AG10803 (cell line): ENCODE measurements at regions not wholly inside any gene's neighbourhood (a gene's known extent, or its start where the extent isn't known, plus 50 kb on each side); places are given as distances from the start of the nearest gene placed in this dataset.
A peak's percentile ranks its signal among the peaks of the same experiment; 100 is the strongest.

Experiments used
- DNase-seq: peaks from one replicate; pipeline ENCODE4 v3.0.0; 2010; ENCODE audit warnings: low read depth
- H3K4me3 ChIP-seq: 2 replicates; pipeline ENCODE4 v1.5.1; 2011; ENCODE audit warnings: mild to moderate bottlenecking, low read length, control low read depth
- CTCF ChIP-seq: conservative IDR thresholded peaks from 2 replicates; pipeline ENCODE4 v1.5.1; 2011; ENCODE audit warnings: mild to moderate bottlenecking, low read length, control low read depth, inconsistent platforms

GRCh38 chr6:105889902-105890301 is 196.2 kb upstream of the PRDM1 start:
- TF ChIP-seq CTCF: no peak
- no peak for DNase-seq
- no peak overlapping the region for H3K4me3 ChIP-seq

- no peak for TF ChIP-seq CTCF
- DNase-seq: peak; percentile 44
These were observed 199.2 kb upstream of the PRDM1 start for GRCh38 chr6:105886814-105887544.

GRCh38 chr6:105886066-105886813 is 199.9 kb upstream of the PRDM1 start:
- no peak overlapping the region for H3K4me3 ChIP-seq
- no peak for TF ChIP-seq CTCF
- DNase-seq: peak; percentile 76

More at GRCh38 chr6:105886814-105887544, 199.2 kb upstream of the PRDM1 start:
- H3K4me3 ChIP-seq: no peak overlapping the region

DNA sequence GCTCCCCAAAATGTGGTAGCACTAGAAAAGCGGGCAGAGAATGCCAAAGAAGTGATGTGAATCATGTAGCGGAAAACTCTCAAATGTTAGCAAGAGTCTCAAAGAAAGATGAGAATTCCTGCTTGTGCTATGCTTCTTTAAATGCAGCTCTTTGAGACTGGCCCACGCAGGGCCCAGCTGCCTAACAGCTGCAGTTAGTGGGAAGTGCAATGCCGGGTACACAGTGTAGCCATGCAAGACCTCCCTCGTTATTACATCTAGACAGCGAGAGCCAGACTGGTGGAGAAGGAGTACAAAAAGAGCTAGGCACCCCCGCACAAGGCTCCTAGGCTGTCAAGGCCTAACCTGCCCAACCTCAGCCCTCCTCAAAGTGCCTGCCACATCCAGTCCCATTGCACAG is 201.7 kb upstream of the PRDM1 start:
- H3K4me3 ChIP-seq: no peak overlapping the region
- no peak for DNase-seq
- TF ChIP-seq CTCF: no peak

GRCh38 chr6:105884011-105884410 is 202.1 kb upstream of the PRDM1 start:
- DNase-seq: no peak
- no peak for TF ChIP-seq CTCF
- no peak overlapping the region for H3K4me3 ChIP-seq

GRCh38 chr6:105882828-105883227 is 203.3 kb upstream of the PRDM1 start:
- peak; percentile 33 for DNase-seq
- no peak for TF ChIP-seq CTCF
- no peak overlapping the region for H3K4me3 ChIP-seq

- no peak for TF ChIP-seq CTCF
- peak; percentile 63 for DNase-seq
- H3K4me3 ChIP-seq: no peak overlapping the region
These were observed 203.9 kb upstream of the PRDM1 start for GRCh38 chr6:105882121-105882803.
